Body of pancreas (tissue), 4 donors: ENCODE measurements at regions not wholly inside any gene's neighbourhood (a gene's known extent, or its start where the extent isn't known, plus 50 kb on each side); places are given as distances from the start of the nearest gene placed in this dataset.

ENCODE experiments used
- CTCF ChIP-seq, 7 experiments: fragments of 450-650 bp in 4 of 7; fragments of 200-600 bp in 3 of 7; sonication (generic) in 3 of 7; IDR thresholded peaks; one replicate each; pipeline ENCODE4 v1.5.1; 2016 to 2019; ENCODE audit warnings: antibody characterized with exemption in 7 of 7
- POLR2A ChIP-seq, 3 donors: fragments of 450-650 bp; IDR thresholded peaks; one replicate each; pipeline ENCODE4 v1.6.1; 2016; ENCODE audit warnings: antibody characterized with exemption in 3 of 3, mild to moderate bottlenecking in 2 of 3

- TF ChIP-seq CTCF (IDR thresholded peaks at IDR 0.05) (no peak), POLR2A (IDR thresholded peaks at IDR 0.05) (no peak)
These were observed 621.4 kb downstream of the BRD1 start for GRCh38 chr22:49206281-49206680.
